ENCODE measurements at regions not wholly inside any gene's neighbourhood (a gene's known extent, or its start where the extent isn't known, plus 50 kb on each side); places are given as distances from the start of the nearest gene placed in this dataset.

- Histone ChIP-seq H3K79me1 (ENCODE audit: insufficient read depth, low read depth, low read length, poor library complexity, severe bottlenecking) (no peaks in the 10 kb centered on the region), H3K23me2 (ENCODE audit: insufficient read length, low read depth, low read length, poor library complexity, severe bottlenecking) (no peaks in the 10 kb centered on the region), H2AFZ (ENCODE audit: low read length) (no peak overlapping the region), H3K4ac (ENCODE audit: low read depth, low read length) (no peak overlapping the region), H3K23ac (ENCODE audit: insufficient read length, low read depth, low read length) (no peak overlapping the region), H4K91ac (ENCODE audit: insufficient read length, low read depth, low read length) (no peak overlapping the region), H3K27me3 (ENCODE audit: insufficient read depth, low read length) (no peaks in the 10 kb centered on the region), H3K14ac (ENCODE audit: insufficient read depth, low read length) (no peak overlapping the region), H2BK5ac (ENCODE audit: insufficient read length, low read length) (no peak overlapping the region), H3K9me3 (ENCODE audit: control insufficient read depth, low read depth, low read length) (no peaks in the 10 kb centered on the region), H3K56ac (ENCODE audit: insufficient read length, low read depth, low read length) (no peak overlapping the region), H2BK20ac (ENCODE audit: low read depth, low read length, poor library complexity, severe bottlenecking) (no peak overlapping the region), H2BK120ac (ENCODE audit: low read depth, low read length, poor library complexity, severe bottlenecking) (no peak overlapping the region), H4K5ac (ENCODE audit: insufficient read length, low read depth, low read length) (no peak overlapping the region), H3K4me2 (ENCODE audit: insufficient read depth, insufficient read length, low read length) (no peak overlapping the region), H3K27ac (ENCODE audit: insufficient read length, low read depth, low read length) (no peak overlapping the region), H4K8ac (replicated peaks; ENCODE audit: insufficient read length, low read depth, low read length) (no peak overlapping the region), H2BK12ac (ENCODE audit: insufficient read length, low read depth, low read length) (no peak overlapping the region), H4K20me1 (ENCODE audit: control insufficient read depth, insufficient read depth, insufficient read length) (no peaks in the 10 kb centered on the region), H3T11ph (ENCODE audit: low read length) (no peak overlapping the region), H2BK15ac (ENCODE audit: low read depth, low read length) (no peak overlapping the region), H3K4me1 (ENCODE audit: insufficient read depth, low read length) (no peaks in the 10 kb centered on the region), H3K9ac (ENCODE audit: extremely low read depth, insufficient read length, low read length) (no peak overlapping the region), H2AK5ac (ENCODE audit: insufficient read length, low read length) (no peak overlapping the region), H3K18ac (ENCODE audit: insufficient read length, low read depth, low read length) (no peak overlapping the region), H3K79me2 (ENCODE audit: insufficient read depth, low read length) (no peaks in the 10 kb centered on the region)
- DNase-seq: no peak
- no CpG with 5 or more reads among the region's 6 CpGs for WGBS (ENCODE audit: extremely low coverage, insufficient read length, low lambda C conversion rate)
- Mint-ChIP-seq H3K9me3 (no peaks in the 10 kb centered on the region), H3K4me3 (no peak overlapping the region), H3K27ac (no peak overlapping the region), H3K36me3 (ENCODE audit: insufficient read depth in 1 of 3, low read depth in 3 of 3) (no peaks in the 10 kb centered on the region; a peak in 1 of 7 replicates), H3K27me3 (ENCODE audit: low read depth) (no peaks in the 10 kb centered on the region), H3K4me1 (peaks cover 20 to 24% of the 10 kb centered on the region in 2 experiments)
- TF ChIP-seq, protein P1, sequence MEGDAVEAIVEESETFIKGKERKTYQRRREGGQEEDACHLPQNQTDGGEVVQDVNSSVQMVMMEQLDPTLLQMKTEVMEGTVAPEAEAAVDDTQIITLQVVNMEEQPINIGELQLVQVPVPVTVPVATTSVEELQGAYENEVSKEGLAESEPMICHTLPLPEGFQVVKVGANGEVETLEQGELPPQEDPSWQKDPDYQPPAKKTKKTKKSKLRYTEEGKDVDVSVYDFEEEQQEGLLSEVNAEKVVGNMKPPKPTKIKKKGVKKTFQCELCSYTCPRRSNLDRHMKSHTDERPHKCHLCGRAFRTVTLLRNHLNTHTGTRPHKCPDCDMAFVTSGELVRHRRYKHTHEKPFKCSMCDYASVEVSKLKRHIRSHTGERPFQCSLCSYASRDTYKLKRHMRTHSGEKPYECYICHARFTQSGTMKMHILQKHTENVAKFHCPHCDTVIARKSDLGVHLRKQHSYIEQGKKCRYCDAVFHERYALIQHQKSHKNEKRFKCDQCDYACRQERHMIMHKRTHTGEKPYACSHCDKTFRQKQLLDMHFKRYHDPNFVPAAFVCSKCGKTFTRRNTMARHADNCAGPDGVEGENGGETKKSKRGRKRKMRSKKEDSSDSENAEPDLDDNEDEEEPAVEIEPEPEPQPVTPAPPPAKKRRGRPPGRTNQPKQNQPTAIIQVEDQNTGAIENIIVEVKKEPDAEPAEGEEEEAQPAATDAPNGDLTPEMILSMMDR (conservative IDR thresholded peaks at IDR 0.05): no peak
Measured at GRCh38 chr4:153122855-153123254, 81.4 kb upstream of the TRIM2 start.

All from H9 (cell line).